ENCODE measurements at regions not wholly inside any gene's neighbourhood (a gene's known extent, or its start where the extent isn't known, plus 50 kb on each side); places are given as distances from the start of the nearest gene placed in this dataset.

- Histone ChIP-seq H3K27me3 (no peaks in the 10 kb centered on the region), H3K4me3 (no peak overlapping the region), H3K9ac (ENCODE audit: low read depth in 2 of 2, low read length in 2 of 2) (no peak overlapping the region), H3K27ac (no peak overlapping the region), H3K36me3 (no peaks in the 10 kb centered on the region), H3K4me1 (no peaks in the 10 kb centered on the region), H3K9me3 (no peaks in the 10 kb centered on the region)
- intact Hi-C loops (cut with DNase I) = no loop called here
- DNase-seq = no peak
- TF ChIP-seq CTCF (IDR thresholded peaks at IDR 0.05) = no peak
These were observed 104.8 kb downstream of the HLX start for GRCh38 chr1:220983877-220984635.

DNA sequence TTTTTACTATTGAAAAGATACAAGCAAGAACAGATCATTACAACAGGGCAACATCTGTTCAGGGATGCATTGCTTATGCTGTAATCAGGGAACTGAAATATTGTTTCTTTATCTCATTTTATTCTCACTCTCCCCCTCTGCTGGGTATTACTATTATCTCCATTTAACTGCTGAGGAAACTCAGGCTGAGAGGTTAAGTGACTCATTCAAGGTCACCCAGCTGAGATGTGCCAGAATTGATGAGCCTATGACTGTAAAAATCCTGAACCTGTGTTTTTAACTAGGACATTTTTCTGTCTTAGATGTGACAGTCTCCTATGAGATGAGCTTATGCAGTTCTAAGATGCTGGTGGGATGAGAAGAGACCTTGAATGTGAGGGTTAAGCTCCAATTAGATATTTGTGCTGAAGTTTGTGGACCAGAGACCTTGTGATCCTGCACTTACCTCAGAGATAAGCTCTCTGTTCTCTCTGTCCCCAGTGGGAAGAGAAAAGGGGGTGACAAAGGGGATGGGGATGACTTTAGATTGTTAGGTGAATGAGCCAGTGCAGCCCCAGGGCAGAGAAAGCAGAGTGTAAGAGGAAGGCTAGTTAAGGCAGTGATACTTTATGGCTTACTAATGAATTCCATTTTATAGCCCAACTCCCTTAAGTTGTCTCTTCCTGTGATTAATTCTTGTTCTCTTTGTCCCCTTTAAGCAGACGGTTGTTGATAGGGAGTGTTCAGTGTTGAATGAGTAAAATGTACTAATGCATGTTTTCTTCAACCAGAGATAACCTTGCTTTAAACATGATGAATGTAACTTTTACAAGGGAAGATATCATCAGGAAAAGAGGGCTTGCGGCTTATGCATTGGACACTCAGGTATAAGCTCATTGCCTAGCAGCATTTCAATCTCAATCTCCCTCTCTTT, 111.4 kb downstream of the HLX start:
- intact Hi-C loops (cut with DNase I) = no loop called here
- H3K9ac ChIP-seq (ENCODE audit: low read depth in 2 of 2, low read length in 2 of 2) = no peak overlapping the region
- no peak for TF ChIP-seq CTCF (IDR thresholded peaks at IDR 0.05)
- DNase-seq = no peak
- H3K27ac ChIP-seq = no peak overlapping the region
- H3K4me1 ChIP-seq = no peaks in the 10 kb centered on the region
- no peaks in the 10 kb centered on the region for H3K9me3 ChIP-seq
- no peak overlapping the region for H3K4me3 ChIP-seq
- H3K36me3 ChIP-seq = no peaks in the 10 kb centered on the region
- no peaks in the 10 kb centered on the region for H3K27me3 ChIP-seq

DNA sequence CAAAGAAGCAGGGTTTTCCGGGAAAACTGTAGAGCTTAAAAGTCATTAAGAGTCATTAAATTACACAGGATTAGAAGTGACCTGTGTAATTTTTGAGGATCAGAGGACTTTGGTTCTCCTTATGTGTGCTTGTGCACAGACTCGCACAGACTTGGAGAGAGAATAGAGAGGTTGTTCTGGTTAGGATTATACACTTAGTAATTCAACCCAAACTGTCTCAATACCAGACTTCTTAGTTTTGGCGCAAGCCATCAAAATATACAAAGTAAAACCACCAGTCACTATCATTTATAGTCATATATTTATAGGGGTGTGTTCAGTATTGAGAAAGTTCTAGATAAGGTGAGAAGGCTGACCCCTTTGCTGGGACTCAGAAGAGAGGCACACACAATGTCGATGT, 112.3 kb downstream of the HLX start:
- Histone ChIP-seq H3K4me1 (no peaks in the 10 kb centered on the region), H3K9me3 (no peaks in the 10 kb centered on the region), H3K27ac (no peak overlapping the region), H3K9ac (ENCODE audit: low read depth in 2 of 2, low read length in 2 of 2) (no peak overlapping the region), H3K27me3 (no peaks in the 10 kb centered on the region), H3K4me3 (no peak overlapping the region), H3K36me3 (no peaks in the 10 kb centered on the region)
- no peak for DNase-seq
- intact Hi-C loops (cut with DNase I) = no loop called here
- no peak for TF ChIP-seq CTCF (IDR thresholded peaks at IDR 0.05)

GRCh38 chr1:220991959-220992704, 112.9 kb downstream of the HLX start:
- no peak overlapping the region for H3K4me3 ChIP-seq
- no peak for TF ChIP-seq CTCF (IDR thresholded peaks at IDR 0.05)
- intact Hi-C loops (cut with DNase I) = no loop called here
- no peak overlapping the region for H3K9ac ChIP-seq (ENCODE audit: low read depth in 2 of 2, low read length in 2 of 2)
- no peak for DNase-seq
- no peaks in the 10 kb centered on the region for H3K4me1 ChIP-seq
- H3K27ac ChIP-seq = no peak overlapping the region
- no peaks in the 10 kb centered on the region for H3K27me3 ChIP-seq
- no peaks in the 10 kb centered on the region for H3K9me3 ChIP-seq
- no peaks in the 10 kb centered on the region for H3K36me3 ChIP-seq

DNA sequence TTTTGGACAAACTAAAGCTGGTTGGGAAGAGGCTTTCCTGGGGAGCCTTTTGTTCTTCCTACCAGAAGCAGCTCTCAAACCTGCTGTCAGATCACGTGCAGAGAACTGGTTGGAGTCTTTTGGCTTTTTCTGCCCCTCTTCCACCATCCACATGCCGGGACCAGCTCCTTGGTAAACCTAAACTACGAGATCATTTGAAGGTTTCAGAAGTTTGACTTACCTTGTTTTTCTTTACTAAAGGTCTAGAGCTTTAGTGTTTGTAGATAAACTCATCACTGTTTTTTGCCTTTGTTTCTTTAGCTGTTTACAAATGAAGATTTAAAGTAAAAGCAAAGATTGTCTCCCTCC, 113.4 kb downstream of the HLX start:
- Histone ChIP-seq H3K36me3 (no peaks in the 10 kb centered on the region), H3K4me1 (no peaks in the 10 kb centered on the region), H3K27ac (no peak overlapping the region), H3K9ac (ENCODE audit: low read depth in 2 of 2, low read length in 2 of 2) (no peak overlapping the region), H3K9me3 (no peaks in the 10 kb centered on the region), H3K27me3 (no peaks in the 10 kb centered on the region), H3K4me3 (no peak overlapping the region)
- TF ChIP-seq CTCF (IDR thresholded peaks at IDR 0.05) = no peak
- DNase-seq = no peak
- intact Hi-C loops (cut with DNase I) = no loop called here
